ENCODE measurements at regions not wholly inside any gene's neighbourhood (a gene's known extent, or its start where the extent isn't known, plus 50 kb on each side); places are given as distances from the start of the nearest gene placed in this dataset.

DNA sequence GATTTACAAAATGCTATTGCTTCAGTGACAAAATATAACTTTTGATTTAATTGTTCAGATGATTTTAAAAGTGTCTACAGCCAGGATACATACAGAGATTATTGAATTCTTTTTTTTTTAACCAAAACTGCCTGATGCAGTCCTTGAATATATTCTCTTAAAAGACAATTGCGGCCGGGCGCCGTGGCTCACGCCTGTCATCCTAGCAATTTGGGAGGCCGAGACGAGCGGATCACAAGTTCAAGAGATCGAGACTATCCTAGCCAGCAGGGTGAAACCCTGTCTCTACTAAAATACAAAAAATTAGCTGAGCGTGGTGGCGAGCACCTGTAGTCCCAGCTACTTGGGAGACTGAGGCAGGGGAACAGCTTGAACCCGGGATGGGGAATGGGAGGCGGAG lies 497.0 kb upstream of the FSIP2 start:
- TF ChIP-seq, protein P1, sequence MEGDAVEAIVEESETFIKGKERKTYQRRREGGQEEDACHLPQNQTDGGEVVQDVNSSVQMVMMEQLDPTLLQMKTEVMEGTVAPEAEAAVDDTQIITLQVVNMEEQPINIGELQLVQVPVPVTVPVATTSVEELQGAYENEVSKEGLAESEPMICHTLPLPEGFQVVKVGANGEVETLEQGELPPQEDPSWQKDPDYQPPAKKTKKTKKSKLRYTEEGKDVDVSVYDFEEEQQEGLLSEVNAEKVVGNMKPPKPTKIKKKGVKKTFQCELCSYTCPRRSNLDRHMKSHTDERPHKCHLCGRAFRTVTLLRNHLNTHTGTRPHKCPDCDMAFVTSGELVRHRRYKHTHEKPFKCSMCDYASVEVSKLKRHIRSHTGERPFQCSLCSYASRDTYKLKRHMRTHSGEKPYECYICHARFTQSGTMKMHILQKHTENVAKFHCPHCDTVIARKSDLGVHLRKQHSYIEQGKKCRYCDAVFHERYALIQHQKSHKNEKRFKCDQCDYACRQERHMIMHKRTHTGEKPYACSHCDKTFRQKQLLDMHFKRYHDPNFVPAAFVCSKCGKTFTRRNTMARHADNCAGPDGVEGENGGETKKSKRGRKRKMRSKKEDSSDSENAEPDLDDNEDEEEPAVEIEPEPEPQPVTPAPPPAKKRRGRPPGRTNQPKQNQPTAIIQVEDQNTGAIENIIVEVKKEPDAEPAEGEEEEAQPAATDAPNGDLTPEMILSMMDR (conservative IDR thresholded peaks at IDR 0.05; ENCODE audit: low read depth, low read length), result no peak
- H2AFZ ChIP-seq (ENCODE audit: low read depth), result no peak overlapping the region
- no peak overlapping the region for H3K4me3 ChIP-seq (IDR thresholded peaks at IDR 0.05; ENCODE audit: insufficient read depth, low read depth, low read length)
- H3K79me2 ChIP-seq (ENCODE audit: insufficient read depth, low read depth), result no peaks in the 10 kb centered on the region
- H3K27ac ChIP-seq, result no peak overlapping the region
- no peaks in the 10 kb centered on the region for H3K4me1 ChIP-seq (ENCODE audit: low read depth, poor library complexity, severe bottlenecking)
- no peaks in the 10 kb centered on the region for H4K20me1 ChIP-seq (ENCODE audit: insufficient read depth)
- no peaks in the 10 kb centered on the region for H3K36me3 ChIP-seq (ENCODE audit: insufficient read depth)
- H3K9ac ChIP-seq, result no peak overlapping the region
- H3K27me3 ChIP-seq (ENCODE audit: insufficient read depth, low read depth), result no peaks in the 10 kb centered on the region
- H3K4me2 ChIP-seq, result no peak overlapping the region

DNA sequence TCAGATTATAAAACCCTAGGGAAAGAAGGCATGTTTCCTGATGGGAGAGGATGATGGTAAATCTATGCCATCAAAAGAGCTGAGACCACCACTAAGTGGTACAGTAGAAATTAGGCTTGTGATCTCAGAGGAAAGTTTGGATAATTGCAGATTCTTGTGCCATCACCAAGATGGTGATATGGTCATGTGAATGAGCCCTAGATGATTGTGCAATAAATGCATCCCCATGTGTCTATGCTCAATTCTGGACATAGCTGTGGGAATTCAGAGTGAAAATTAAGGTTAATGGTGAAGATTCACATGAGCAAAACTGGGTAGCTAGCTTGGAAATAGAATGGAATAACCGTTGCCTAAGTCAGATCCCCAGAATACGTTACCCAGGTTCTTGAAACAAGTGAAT lies 496.1 kb upstream of the FSIP2 start:
- Histone ChIP-seq H2AFZ (ENCODE audit: low read depth) (no peak overlapping the region), H3K9ac (no peak overlapping the region), H3K79me2 (ENCODE audit: insufficient read depth, low read depth) (no peaks in the 10 kb centered on the region), H3K27ac (no peak overlapping the region), H4K20me1 (ENCODE audit: insufficient read depth) (no peaks in the 10 kb centered on the region), H3K27me3 (ENCODE audit: insufficient read depth, low read depth) (no peaks in the 10 kb centered on the region), H3K36me3 (ENCODE audit: insufficient read depth) (no peaks in the 10 kb centered on the region), H3K4me1 (ENCODE audit: low read depth, poor library complexity, severe bottlenecking) (no peaks in the 10 kb centered on the region), H3K4me2 (no peak overlapping the region), H3K4me3 (IDR thresholded peaks at IDR 0.05; ENCODE audit: insufficient read depth, low read depth, low read length) (no peak overlapping the region)
- TF ChIP-seq, protein P1 (conservative IDR thresholded peaks at IDR 0.05; ENCODE audit: low read depth, low read length), result no peak

DNA sequence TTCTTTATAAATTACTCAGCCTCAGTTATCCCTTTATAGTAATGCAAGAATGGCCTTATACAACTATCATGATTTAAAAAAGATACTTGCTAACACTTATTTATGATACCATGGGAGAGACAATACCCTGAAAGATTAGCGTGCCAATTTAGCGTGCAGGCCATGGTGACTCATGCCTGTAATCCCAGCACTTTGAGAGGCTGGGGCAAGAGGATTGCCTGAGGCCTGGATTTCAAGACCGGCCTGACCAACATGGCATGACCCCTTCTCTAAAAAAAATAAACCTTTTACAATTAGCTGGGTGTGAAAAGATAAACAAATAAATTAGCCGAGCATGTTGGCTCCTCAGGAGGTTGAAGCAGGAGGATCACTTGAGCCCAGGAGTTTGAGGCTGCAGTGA lies 493.4 kb upstream of the FSIP2 start:
- H3K9ac ChIP-seq, result no peak overlapping the region
- no peaks in the 10 kb centered on the region for H3K36me3 ChIP-seq (ENCODE audit: insufficient read depth)
- no peaks in the 10 kb centered on the region for H3K27me3 ChIP-seq (ENCODE audit: insufficient read depth, low read depth)
- no peak overlapping the region for H3K4me2 ChIP-seq
- no peaks in the 10 kb centered on the region for H3K79me2 ChIP-seq (ENCODE audit: insufficient read depth, low read depth)
- no peaks in the 10 kb centered on the region for H3K4me1 ChIP-seq (ENCODE audit: low read depth, poor library complexity, severe bottlenecking)
- H2AFZ ChIP-seq (ENCODE audit: low read depth), result no peak overlapping the region
- H3K27ac ChIP-seq, result no peak overlapping the region
- H4K20me1 ChIP-seq (ENCODE audit: insufficient read depth), result no peaks in the 10 kb centered on the region
- TF ChIP-seq, protein P1 (conservative IDR thresholded peaks at IDR 0.05; ENCODE audit: low read depth, low read length), result no peak
- no peak overlapping the region for H3K4me3 ChIP-seq (IDR thresholded peaks at IDR 0.05; ENCODE audit: insufficient read depth, low read depth, low read length)

DNA sequence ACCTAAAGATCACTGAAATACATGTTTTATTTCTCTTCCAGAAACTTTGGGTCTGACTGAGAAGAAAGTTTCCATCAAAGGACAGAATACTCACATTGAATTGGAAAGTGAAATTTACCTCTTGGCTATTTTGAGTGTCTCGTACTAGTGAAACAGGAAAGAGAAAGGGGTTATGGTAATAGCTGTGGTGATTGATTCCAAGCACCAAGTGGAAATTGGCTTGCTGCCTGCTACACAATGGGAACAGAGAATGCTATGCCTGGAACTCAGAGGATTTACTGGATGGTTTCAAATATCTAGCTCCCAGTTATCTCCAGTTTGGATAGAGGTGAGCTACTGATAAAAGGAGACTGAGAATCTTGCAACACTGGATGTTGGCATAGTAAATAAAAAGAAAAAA lies 492.8 kb upstream of the FSIP2 start:
- Histone ChIP-seq H3K9ac (no peak overlapping the region), H2AFZ (ENCODE audit: low read depth) (no peak overlapping the region), H3K27me3 (ENCODE audit: insufficient read depth, low read depth) (no peaks in the 10 kb centered on the region), H3K27ac (no peak overlapping the region), H3K4me2 (no peak overlapping the region), H3K4me3 (IDR thresholded peaks at IDR 0.05; ENCODE audit: insufficient read depth, low read depth, low read length) (no peak overlapping the region), H4K20me1 (ENCODE audit: insufficient read depth) (no peaks in the 10 kb centered on the region), H3K4me1 (ENCODE audit: low read depth, poor library complexity, severe bottlenecking) (no peaks in the 10 kb centered on the region), H3K79me2 (ENCODE audit: insufficient read depth, low read depth) (no peaks in the 10 kb centered on the region), H3K36me3 (ENCODE audit: insufficient read depth) (no peaks in the 10 kb centered on the region)
- TF ChIP-seq, protein P1 (conservative IDR thresholded peaks at IDR 0.05; ENCODE audit: low read depth, low read length), result no peak

DNA sequence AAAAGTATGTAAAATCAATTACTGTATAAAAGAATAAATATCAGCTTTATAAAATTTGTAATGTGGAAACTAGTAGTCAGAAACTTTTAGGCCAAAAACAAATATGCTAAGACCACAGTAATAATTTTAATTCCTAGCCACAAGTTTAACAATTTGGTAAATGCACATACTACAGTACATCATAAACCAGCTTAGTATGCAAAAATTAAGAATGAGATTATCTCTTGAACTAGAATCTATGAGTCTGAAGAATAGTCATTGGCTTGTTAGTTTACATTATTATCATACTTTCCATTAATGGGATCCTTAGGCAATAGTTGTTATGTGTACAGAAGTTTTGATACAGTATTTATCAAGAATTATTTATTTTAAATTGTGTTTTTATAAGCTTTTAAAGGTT lies 491.9 kb upstream of the FSIP2 start:
- Histone ChIP-seq H3K79me2 (ENCODE audit: insufficient read depth, low read depth) (no peaks in the 10 kb centered on the region), H2AFZ (ENCODE audit: low read depth) (no peak overlapping the region), H3K4me2 (no peak overlapping the region), H3K27me3 (ENCODE audit: insufficient read depth, low read depth) (no peaks in the 10 kb centered on the region), H3K9ac (no peak overlapping the region), H3K4me1 (ENCODE audit: low read depth, poor library complexity, severe bottlenecking) (no peaks in the 10 kb centered on the region), H3K4me3 (IDR thresholded peaks at IDR 0.05; ENCODE audit: insufficient read depth, low read depth, low read length) (no peak overlapping the region), H4K20me1 (ENCODE audit: insufficient read depth) (no peaks in the 10 kb centered on the region), H3K36me3 (ENCODE audit: insufficient read depth) (no peaks in the 10 kb centered on the region), H3K27ac (no peak overlapping the region)
- TF ChIP-seq, protein P1 (conservative IDR thresholded peaks at IDR 0.05; ENCODE audit: low read depth, low read length), result no peak

All from KMS-11 (cell line).